Spleen (tissue), 11 donors: ENCODE measurements at regions not wholly inside any gene's neighbourhood (a gene's known extent, or its start where the extent isn't known, plus 50 kb on each side); places are given as distances from the start of the nearest gene placed in this dataset.
"Not testable (repeated sequence)": the region's sequence is repeated elsewhere in the genome, so short reads cannot be mapped to it uniquely, and the experiment has no call there.

Source experiments
- DNase-seq: peaks from one replicate; pipeline ENCODE4 v3.0.0-alpha.2; 2020
- H3K27ac ChIP-seq, 8 donors: fragments of 200-600 bp; sonication (generic) in 7 of 8; 1 replicate in 4 of 8; 2 replicates in 4 of 8; pipeline versions ENCODE4 v1.5.0 to v1.8.0; 2016 to 2021; ENCODE audit warnings: inconsistent platforms in 4 of 8, mild to moderate bottlenecking in 4 of 8, moderate library complexity in 1 of 8
- H3K27me3 ChIP-seq, 7 donors: fragments of 200-600 bp; sonication (generic) in 6 of 7; replicated peaks in 1 of 7; 1 replicate in 4 of 7; 2 replicates in 3 of 7; pipeline versions ENCODE4 v1.5.0 to v1.8.0; 2016 to 2021; ENCODE audit warnings: inconsistent platforms in 3 of 7, mild to moderate bottlenecking in 1 of 7
- H3K36me3 ChIP-seq, 6 donors: fragments of 200-600 bp; sonication (generic) in 5 of 6; 1 replicate in 4 of 6; 2 replicates in 2 of 6; pipeline versions ENCODE4 v1.5.0 to v1.8.0; 2016 to 2021; ENCODE audit warnings: inconsistent platforms in 2 of 6
- H3K4me1 ChIP-seq, 6 donors: fragments of 200-600 bp; sonication (generic) in 5 of 6; 1 replicate in 3 of 6; 2 replicates in 3 of 6; pipeline versions ENCODE4 v1.5.0 to v1.8.0; 2016 to 2021; ENCODE audit warnings: inconsistent platforms in 3 of 6
- H3K4me3 ChIP-seq, 8 donors: fragments of 200-600 bp; sonication (generic) in 7 of 8; 1 replicate in 4 of 8; 2 replicates in 4 of 8; pipeline versions ENCODE4 v1.5.0 to v1.8.0; 2016 to 2021; ENCODE audit warnings: inconsistent platforms in 4 of 8, mild to moderate bottlenecking in 4 of 8, moderate library complexity in 2 of 8
- H3K9me3 ChIP-seq, 8 donors: fragments of 200-600 bp; sonication (generic) in 7 of 8; 1 replicate in 4 of 8; 2 replicates in 4 of 8; pipeline versions ENCODE4 v1.5.0 to v1.8.0; 2016 to 2021; ENCODE audit warnings: inconsistent platforms in 4 of 8
- POLR2A ChIP-seq, 3 donors: fragments of 450-650 bp; IDR thresholded peaks; one replicate each; pipeline ENCODE4 v1.5.1; 2017; ENCODE audit warnings: antibody characterized with exemption in 3 of 3, mild to moderate bottlenecking in 1 of 3
- POLR2AphosphoS5 ChIP-seq, 3 donors: sonication (generic); formaldehyde crosslinking; IDR thresholded peaks; one replicate each; pipeline ENCODE4 v1.5.1; 2017; ENCODE audit warnings: antibody characterized with exemption in 3 of 3
- WGBS, 5 donors: extraction: QIAGEN DNeasy Blood & Tissue Kit in 3 of 5; methylation state at CpG; one replicate each; pipeline versions ENCODE4 v1.1.5 to v1.1.7; 2013 to 2018; 5-methylcytosine and 5-hydroxymethylcytosine counted together
- intact Hi-C: fragments of 100-400 bp; cut with DNase I; formaldehyde crosslinking; loops from one replicate; pipeline ENCODE4 v1.15.0; 2023; ENCODE audit warnings: low total_unique reads
- TF ChIP-seq, protein P1 (sequence below), 11 experiments: fragments of 200-600 bp in 7 of 11; fragments of 450-650 bp in 4 of 11; sonication (generic) in 4 of 11; IDR thresholded peaks in 8 of 11; conservative IDR thresholded peaks in 3 of 11; 1 replicate in 7 of 11; 2 replicates in 4 of 11; pipeline versions ENCODE4 v1.4.0 to v1.8.0; 2016 to 2021; ENCODE audit warnings: antibody characterized with exemption in 11 of 11, inconsistent platforms in 4 of 11, mild to moderate bottlenecking in 1 of 11
- donor health status: healthy with polysubstance abuse.
- donor health status: DM: no; HTN: no; CAD: no; lungs with moderate emphysema.
- donor health status: DM: no; HTN: no; CAD: no.
- donor health status: Bipolar disorder and iron deficiency.
- donor health status: healthy.
- donor health status: DM: no; HTN: no; CAD: no.
- donor health status: DM: yes; HTN: yes; CAD: no.

- Histone ChIP-seq H3K4me3 (no peak overlapping the region), H3K27me3 (no peaks in the 10 kb centered on the region), H3K36me3 (no peaks in the 10 kb centered on the region), H3K4me1 (no peaks in the 10 kb centered on the region), H3K27ac (no peak overlapping the region), H3K9me3 (peaks cover 0 to 27% (median 24%) of the 10 kb centered on the region in 8 donors)
- 93 to 99% (median 95%) methylated on average over 2 of the region's 2 CpGs for WGBS, 5 donors
- intact Hi-C loops, result no loop called here
- TF ChIP-seq, protein P1, sequence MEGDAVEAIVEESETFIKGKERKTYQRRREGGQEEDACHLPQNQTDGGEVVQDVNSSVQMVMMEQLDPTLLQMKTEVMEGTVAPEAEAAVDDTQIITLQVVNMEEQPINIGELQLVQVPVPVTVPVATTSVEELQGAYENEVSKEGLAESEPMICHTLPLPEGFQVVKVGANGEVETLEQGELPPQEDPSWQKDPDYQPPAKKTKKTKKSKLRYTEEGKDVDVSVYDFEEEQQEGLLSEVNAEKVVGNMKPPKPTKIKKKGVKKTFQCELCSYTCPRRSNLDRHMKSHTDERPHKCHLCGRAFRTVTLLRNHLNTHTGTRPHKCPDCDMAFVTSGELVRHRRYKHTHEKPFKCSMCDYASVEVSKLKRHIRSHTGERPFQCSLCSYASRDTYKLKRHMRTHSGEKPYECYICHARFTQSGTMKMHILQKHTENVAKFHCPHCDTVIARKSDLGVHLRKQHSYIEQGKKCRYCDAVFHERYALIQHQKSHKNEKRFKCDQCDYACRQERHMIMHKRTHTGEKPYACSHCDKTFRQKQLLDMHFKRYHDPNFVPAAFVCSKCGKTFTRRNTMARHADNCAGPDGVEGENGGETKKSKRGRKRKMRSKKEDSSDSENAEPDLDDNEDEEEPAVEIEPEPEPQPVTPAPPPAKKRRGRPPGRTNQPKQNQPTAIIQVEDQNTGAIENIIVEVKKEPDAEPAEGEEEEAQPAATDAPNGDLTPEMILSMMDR (IDR thresholded peaks at IDR 0.05 in 8 of 11, conservative IDR thresholded peaks at IDR 0.05 in 3 of 11), result no peak
- no peak for TF ChIP-seq POLR2AphosphoS5 (IDR thresholded peaks at IDR 0.05)
- no peak for TF ChIP-seq POLR2A (IDR thresholded peaks at IDR 0.05)
- DNase-seq, result no peak
Observed at GRCh38 chr1:223046011-223046410, 97.0 kb downstream of the TLR5 start.

DNA sequence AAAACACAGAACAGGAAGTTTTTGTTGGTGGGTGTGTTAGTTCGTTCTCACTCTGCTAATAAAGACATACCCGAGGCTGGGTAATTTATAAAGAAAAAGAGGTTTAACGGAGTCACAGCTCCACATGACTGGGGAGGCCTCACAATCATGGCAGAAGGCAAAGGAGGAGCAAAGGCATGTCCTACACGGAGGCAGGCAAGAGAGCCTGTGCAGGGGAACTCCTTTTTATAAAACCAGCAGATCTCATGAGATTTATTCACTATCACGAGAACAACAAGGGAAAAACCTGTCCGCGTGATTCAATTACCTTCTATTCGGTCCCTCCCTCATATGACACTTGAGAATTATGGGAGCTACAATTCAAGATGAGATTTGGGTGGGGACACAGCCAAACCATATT lies 96.6 kb downstream of the TLR5 start:
- 85 to 93% (median 92%) methylated on average over 8 of the region's 8 CpGs for WGBS, 5 donors
- DNase-seq, H3K4me3 ChIP-seq, H3K27me3 ChIP-seq, H3K36me3 ChIP-seq, intact Hi-C loops, H3K4me1 ChIP-seq, H3K27ac ChIP-seq: not testable (repeated sequence)
- peaks cover 0 to 27% (median 24%) of the 10 kb centered on the region in 8 donors for H3K9me3 ChIP-seq

DNA sequence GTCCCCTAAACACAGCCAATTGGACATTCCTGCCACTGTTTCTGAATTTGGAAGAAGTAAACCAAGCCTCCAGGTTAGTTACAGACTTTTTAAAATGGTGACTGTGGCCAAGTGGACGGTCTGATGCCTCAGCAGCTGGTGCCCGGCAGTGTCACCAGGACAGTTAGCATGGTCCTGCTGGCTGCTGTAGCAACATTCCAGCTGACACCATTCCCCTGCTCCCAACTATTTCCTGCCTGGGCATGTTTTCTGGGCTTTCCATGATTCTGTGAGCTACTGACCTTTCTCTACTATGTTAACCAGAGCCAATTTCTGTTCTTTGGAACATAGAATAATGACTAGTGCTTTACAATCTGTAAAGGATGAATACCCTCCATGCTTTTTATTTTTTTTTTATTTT lies 95.0 kb downstream of the TLR5 start:
- TF ChIP-seq POLR2A (IDR thresholded peaks at IDR 0.05) (no peak), POLR2AphosphoS5 (IDR thresholded peaks at IDR 0.05) (no peak)
- TF ChIP-seq, protein P1 (IDR thresholded peaks at IDR 0.05 in 8 of 11, conservative IDR thresholded peaks at IDR 0.05 in 3 of 11), result no peak
- H3K27ac ChIP-seq, result no peak overlapping the region
- WGBS, 5 donors, result 61 to 91% (median 80%) methylated on average over 2 of the region's 2 CpGs

DNA sequence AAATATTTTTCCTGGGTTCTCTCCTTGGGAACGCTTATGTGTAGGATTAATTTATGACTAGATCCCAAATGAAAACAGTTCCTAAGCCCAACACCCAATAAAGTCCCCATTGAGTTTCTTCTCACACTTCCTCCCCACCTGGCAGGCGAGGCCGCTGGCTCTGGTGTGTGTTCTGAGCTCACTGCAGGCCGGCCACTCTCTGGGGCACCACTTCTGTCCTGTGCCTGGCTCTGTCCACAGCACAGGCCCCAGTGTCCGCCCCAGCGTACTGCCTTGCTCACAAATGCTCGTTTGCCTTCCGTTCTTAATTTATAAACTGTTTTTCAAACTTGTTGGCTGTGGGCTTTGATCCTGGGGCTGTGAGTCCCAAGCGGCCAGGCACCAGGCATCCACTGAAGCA lies 90.6 kb downstream of the TLR5 start:
- H3K36me3 ChIP-seq, result no peaks in the 10 kb centered on the region
- no peaks in the 10 kb centered on the region for H3K27me3 ChIP-seq
- no peak overlapping the region for H3K4me3 ChIP-seq
- no peaks in the 10 kb centered on the region for H3K9me3 ChIP-seq
- no peaks in the 10 kb centered on the region for H3K4me1 ChIP-seq
- 82 to 93% (median 90%) methylated on average over 9 of the region's 9 CpGs for WGBS, 5 donors
- H3K27ac ChIP-seq, result no peak overlapping the region
- no peak for TF ChIP-seq POLR2AphosphoS5 (IDR thresholded peaks at IDR 0.05)
- intact Hi-C loops, result no loop called here
- DNase-seq, result no peak

More for the DNA sequence above, 95.0 kb downstream of the TLR5 start:
- Histone ChIP-seq H3K4me1 (no peaks in the 10 kb centered on the region), H3K4me3 (no peak overlapping the region), H3K9me3 (peaks cover 0 to 27% (median 24%) of the 10 kb centered on the region in 8 donors), H3K36me3 (no peaks in the 10 kb centered on the region), H3K27me3 (no peaks in the 10 kb centered on the region)
- intact Hi-C loops, result no loop called here
- DNase-seq, result no peak

GRCh38 chr1:223052931-223053330 lies 90.1 kb downstream of the TLR5 start:
- TF ChIP-seq, protein P1 (IDR thresholded peaks at IDR 0.05 in 8 of 11, conservative IDR thresholded peaks at IDR 0.05 in 3 of 11), result no peak
- TF ChIP-seq POLR2A (IDR thresholded peaks at IDR 0.05) (no peak), POLR2AphosphoS5 (IDR thresholded peaks at IDR 0.05) (no peak)
- no peaks in the 10 kb centered on the region for H3K9me3 ChIP-seq
- no peak overlapping the region for H3K4me3 ChIP-seq
- no peak overlapping the region for H3K27ac ChIP-seq
- no peak for DNase-seq
- 73 to 86% (median 82%) methylated on average over 5 of the region's 5 CpGs for WGBS, 5 donors
- intact Hi-C loops, result no loop called here
- H3K4me1 ChIP-seq, result no peaks in the 10 kb centered on the region
- H3K36me3 ChIP-seq, result no peaks in the 10 kb centered on the region
- H3K27me3 ChIP-seq, result no peaks in the 10 kb centered on the region
